Ishikawa (cell line): ENCODE measurements at regions not wholly inside any gene's neighbourhood (a gene's known extent, or its start where the extent isn't known, plus 50 kb on each side); places are given as distances from the start of the nearest gene placed in this dataset.

Experiments used
- CEBPB ChIP-seq: IDR thresholded peaks from 2 replicates; pipeline ENCODE4 v1.6.1; 2012
- CREB1 ChIP-seq: IDR thresholded peaks from 2 replicates; pipeline ENCODE4 v1.6.1; 2012; ENCODE audit warnings: low read depth
- EGR1 ChIP-seq: IDR thresholded peaks from 2 replicates; pipeline ENCODE4 v1.6.1; 2012
- EP300 ChIP-seq: IDR thresholded peaks from 2 replicates; pipeline ENCODE4 v1.6.1; 2012; ENCODE audit warnings: borderline replicate concordance
- FOXM1 ChIP-seq: IDR thresholded peaks from 2 replicates; pipeline ENCODE4 v1.6.1; 2012; ENCODE audit warnings: low read depth, borderline replicate concordance
- MAX ChIP-seq: IDR thresholded peaks from 2 replicates; pipeline ENCODE4 v1.6.1; 2012
- NFIC ChIP-seq: IDR thresholded peaks from 2 replicates; pipeline ENCODE4 v1.6.1; 2012
- RAD21 ChIP-seq: IDR thresholded peaks from 2 replicates; pipeline ENCODE4 v1.6.1; 2012; ENCODE audit warnings: low read depth
- REST ChIP-seq: IDR thresholded peaks from 2 replicates; pipeline ENCODE4 v1.6.1; 2012; ENCODE audit warnings: low read depth, mild to moderate bottlenecking
- TAF1 ChIP-seq: IDR thresholded peaks from 2 replicates; pipeline ENCODE4 v1.6.1; 2012; ENCODE audit warnings: low read depth, mild to moderate bottlenecking
- TCF12 ChIP-seq: IDR thresholded peaks from 2 replicates; pipeline ENCODE4 v1.6.1; 2012; ENCODE audit warnings: low read depth
- TEAD4 ChIP-seq: IDR thresholded peaks from 2 replicates; pipeline ENCODE4 v1.6.1; 2012
- USF1 ChIP-seq: IDR thresholded peaks from 2 replicates; pipeline ENCODE4 v1.6.1; 2012
- YY1 ChIP-seq: IDR thresholded peaks from 2 replicates; pipeline ENCODE4 v1.6.1; 2012; ENCODE audit warnings: low read depth
- ZBTB7A ChIP-seq: IDR thresholded peaks from 2 replicates; pipeline ENCODE4 v1.6.1; 2012; ENCODE audit warnings: low read depth

- TF ChIP-seq TCF12 (no peak), FOXM1 (no peak), YY1 (no peak), MAX (no peak), REST (no peak), EP300 (no peak), TEAD4 (no peak), RAD21 (no peak), ZBTB7A (no peak), TAF1 (no peak), EGR1 (no peak), USF1 (no peak), NFIC (no peak), CEBPB (no peak), CREB1 (no peak)
Observed at GRCh38 chr12:113575386-113575785, 103.7 kb upstream of the LHX5 start.

GRCh38 chr12:113573148-113573547, 101.5 kb upstream of the LHX5 start:
- no peak for TF ChIP-seq USF1
- TF ChIP-seq TCF12: no peak
- no peak for TF ChIP-seq REST
- TF ChIP-seq CEBPB: no peak
- TF ChIP-seq CREB1: no peak
- TF ChIP-seq MAX: no peak
- TF ChIP-seq YY1: no peak
- TF ChIP-seq RAD21: no peak
- TF ChIP-seq FOXM1: no peak
- no peak for TF ChIP-seq NFIC
- TF ChIP-seq ZBTB7A: no peak
- no peak for TF ChIP-seq EGR1
- no peak for TF ChIP-seq TEAD4
- TF ChIP-seq EP300: no peak
- no peak for TF ChIP-seq TAF1

GRCh38 chr12:113571713-113572112, 100.0 kb upstream of the LHX5 start:
- no peak for TF ChIP-seq ZBTB7A
- TF ChIP-seq CREB1: no peak
- TF ChIP-seq REST: no peak
- TF ChIP-seq TEAD4: no peak
- no peak for TF ChIP-seq EGR1
- TF ChIP-seq CEBPB: no peak
- no peak for TF ChIP-seq EP300
- no peak for TF ChIP-seq FOXM1
- no peak for TF ChIP-seq TAF1
- TF ChIP-seq RAD21: no peak
- no peak for TF ChIP-seq TCF12
- no peak for TF ChIP-seq MAX
- TF ChIP-seq USF1: no peak
- TF ChIP-seq YY1: no peak
- TF ChIP-seq NFIC: no peak

- no peak for TF ChIP-seq MAX
- no peak for TF ChIP-seq NFIC
- no peak for TF ChIP-seq USF1
- no peak for TF ChIP-seq CREB1
Observed at GRCh38 chr12:113569806-113570205, 98.1 kb upstream of the LHX5 start.
